ENCODE measurements at regions not wholly inside any gene's neighbourhood (a gene's known extent, or its start where the extent isn't known, plus 50 kb on each side); places are given as distances from the start of the nearest gene placed in this dataset.
A peak's percentile ranks its signal among the peaks of the same experiment; 100 is the strongest.

DNA sequence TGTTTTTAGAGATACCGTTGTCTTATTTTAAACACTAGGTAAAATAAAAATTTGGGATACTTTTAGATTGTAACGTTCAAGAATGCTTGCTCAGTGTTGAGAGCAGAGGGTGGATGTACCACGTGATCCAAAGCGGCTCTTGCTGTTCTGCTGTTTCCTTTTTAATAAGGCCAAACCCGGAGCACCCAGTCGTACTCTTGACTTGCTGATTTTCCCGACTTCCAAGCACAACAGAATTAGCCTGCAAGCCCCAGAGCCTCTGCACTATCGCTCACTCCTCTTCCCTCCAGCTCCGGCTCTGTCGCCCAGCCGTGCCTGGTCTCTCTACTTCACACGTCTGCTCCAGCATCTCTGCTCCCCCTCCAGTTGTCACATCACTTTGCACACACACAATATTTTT is 77.3 kb downstream of the EMP1 start:
- DNase-seq (ENCODE audit: low read depth in 1 of 2, low spot score in 1 of 2) (no peak), FAIRE-seq (no peak), ATAC-seq (no peak)
- no peak overlapping the region for H3K4me3 ChIP-seq
- 47% methylated on average over 12 of the region's 12 CpGs for WGBS (ENCODE audit: missing lambda C conversion rate)
- TF ChIP-seq ZSCAN20 (CRISPR knock-in tag; IDR thresholded peaks at IDR 0.05): no peak
- TF ChIP-seq, protein P1, sequence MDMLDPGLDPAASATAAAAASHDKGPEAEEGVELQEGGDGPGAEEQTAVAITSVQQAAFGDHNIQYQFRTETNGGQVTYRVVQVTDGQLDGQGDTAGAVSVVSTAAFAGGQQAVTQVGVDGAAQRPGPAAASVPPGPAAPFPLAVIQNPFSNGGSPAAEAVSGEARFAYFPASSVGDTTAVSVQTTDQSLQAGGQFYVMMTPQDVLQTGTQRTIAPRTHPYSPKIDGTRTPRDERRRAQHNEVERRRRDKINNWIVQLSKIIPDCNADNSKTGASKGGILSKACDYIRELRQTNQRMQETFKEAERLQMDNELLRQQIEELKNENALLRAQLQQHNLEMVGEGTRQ (IDR thresholded peaks at IDR 0.05): peak; percentile 50; the same call in 1 of the 2 replicates
- H3K9me3 ChIP-seq: no peaks in the 10 kb centered on the region
- ChIA-PET CTCF (interaction anchor here (1.1 to 10.4 kb wide), 3 partner anchors 17 to 894 kb away, joined by 3 to 70 read pairs (median 3); no protein-coding TSS in a partner anchor), POLR2A (no interaction called here)
- H3K27ac ChIP-seq: no peak overlapping the region
- no peak overlapping the region for H3K4me2 ChIP-seq
- no peaks in the 10 kb centered on the region for H3K4me1 ChIP-seq

DNA sequence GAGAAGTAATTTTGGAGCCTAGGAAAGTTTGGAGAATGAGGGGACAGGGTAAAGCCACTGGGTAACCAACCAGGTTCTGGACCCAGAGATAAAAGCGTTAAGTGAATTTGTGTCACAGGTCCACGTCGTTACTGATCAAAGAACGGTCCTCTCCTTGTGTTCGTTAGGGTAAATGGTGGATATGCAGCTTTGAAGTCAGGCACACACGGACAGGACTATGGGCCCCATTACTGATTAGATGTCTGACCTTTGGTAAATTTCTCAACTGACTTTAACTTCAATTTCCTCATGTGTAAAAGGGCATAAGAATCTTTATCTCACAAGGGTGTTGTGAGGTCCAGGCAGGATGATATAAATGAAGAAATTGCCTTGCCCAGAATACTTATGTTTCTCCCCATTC is 76.6 kb downstream of the EMP1 start:
- DNase-seq (ENCODE audit: low read depth in 1 of 2, low spot score in 1 of 2): no peak
- Histone ChIP-seq H3K9me3 (no peaks in the 10 kb centered on the region), H3K4me2 (no peak overlapping the region), H3K27ac (no peak overlapping the region), H3K4me1 (no peaks in the 10 kb centered on the region), H3K4me3 (no peak overlapping the region)
- ATAC-seq: no peak
- no peak for FAIRE-seq
- WGBS (ENCODE audit: missing lambda C conversion rate): 74% methylated on average over 6 of the region's 6 CpGs
- no peak for TF ChIP-seq RFX5 (IDR thresholded peaks at IDR 0.05)
- POLR2A ChIA-PET: no interaction called here
- CTCF ChIA-PET: interaction anchor here (1.1 to 10.4 kb wide), 4 partner anchors 17 to 894 kb away, joined by 3 to 70 read pairs (median 4); no protein-coding TSS in a partner anchor

DNA sequence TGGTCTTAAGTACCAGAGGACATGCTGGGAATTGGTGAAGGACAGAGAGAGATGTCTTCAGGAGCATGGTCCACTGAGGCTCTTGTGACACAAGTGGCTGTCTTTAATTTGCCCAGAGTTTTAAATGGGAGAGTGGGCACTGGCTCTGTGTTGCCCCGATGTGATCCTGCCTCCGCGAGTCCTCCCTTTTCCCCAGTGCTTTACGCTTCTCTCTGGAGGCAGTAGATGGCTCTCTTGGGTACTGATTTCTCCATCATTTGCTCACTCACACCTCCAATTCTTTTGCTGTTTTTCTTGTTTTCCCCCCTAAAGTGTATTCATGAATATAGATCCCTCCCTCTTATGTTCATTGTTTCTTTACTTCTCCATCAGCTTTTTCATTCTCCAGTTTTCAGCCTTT is 74.3 kb downstream of the EMP1 start:
- CTCF ChIA-PET: interaction anchor here (0.9 to 10.4 kb wide), 5 partner anchors 7 to 896 kb away, joined by 3 to 70 read pairs (median 8); no protein-coding TSS in a partner anchor
- no peak for DNase-seq (ENCODE audit: low read depth in 1 of 2, low spot score in 1 of 2)
- 49% methylated on average over 4 of the region's 4 CpGs for WGBS (ENCODE audit: missing lambda C conversion rate)

More for the DNA sequence above, 74.3 kb downstream of the EMP1 start:
- H3K27ac ChIP-seq: no peak overlapping the region
- no peaks in the 10 kb centered on the region for H3K9me3 ChIP-seq
- POLR2A ChIA-PET: interaction anchor here (0.6 kb wide), 1 partner anchor 10 kb away, joined by 3 read pairs; no protein-coding TSS in a partner anchor
- no peak overlapping the region for H3K4me2 ChIP-seq
- no peak overlapping the region for H3K4me3 ChIP-seq
- TF ChIP-seq, protein P2, sequence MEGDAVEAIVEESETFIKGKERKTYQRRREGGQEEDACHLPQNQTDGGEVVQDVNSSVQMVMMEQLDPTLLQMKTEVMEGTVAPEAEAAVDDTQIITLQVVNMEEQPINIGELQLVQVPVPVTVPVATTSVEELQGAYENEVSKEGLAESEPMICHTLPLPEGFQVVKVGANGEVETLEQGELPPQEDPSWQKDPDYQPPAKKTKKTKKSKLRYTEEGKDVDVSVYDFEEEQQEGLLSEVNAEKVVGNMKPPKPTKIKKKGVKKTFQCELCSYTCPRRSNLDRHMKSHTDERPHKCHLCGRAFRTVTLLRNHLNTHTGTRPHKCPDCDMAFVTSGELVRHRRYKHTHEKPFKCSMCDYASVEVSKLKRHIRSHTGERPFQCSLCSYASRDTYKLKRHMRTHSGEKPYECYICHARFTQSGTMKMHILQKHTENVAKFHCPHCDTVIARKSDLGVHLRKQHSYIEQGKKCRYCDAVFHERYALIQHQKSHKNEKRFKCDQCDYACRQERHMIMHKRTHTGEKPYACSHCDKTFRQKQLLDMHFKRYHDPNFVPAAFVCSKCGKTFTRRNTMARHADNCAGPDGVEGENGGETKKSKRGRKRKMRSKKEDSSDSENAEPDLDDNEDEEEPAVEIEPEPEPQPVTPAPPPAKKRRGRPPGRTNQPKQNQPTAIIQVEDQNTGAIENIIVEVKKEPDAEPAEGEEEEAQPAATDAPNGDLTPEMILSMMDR (IDR thresholded peaks at IDR 0.05): peak; percentile 15; the same call in 1 of the 3 replicates
- TF ChIP-seq TFCP2L1 (CRISPR knock-in tag; IDR thresholded peaks at IDR 0.05): no peak
- TF ChIP-seq NPAS2 (CRISPR knock-in tag; IDR thresholded peaks at IDR 0.05; ENCODE audit: borderline replicate concordance): no peak
- no peak for TF ChIP-seq HDAC2 (IDR thresholded peaks at IDR 0.05)
- TF ChIP-seq KDM1A (IDR thresholded peaks at IDR 0.05; ENCODE audit: low read depth): no peak
- TF ChIP-seq, protein P3, sequence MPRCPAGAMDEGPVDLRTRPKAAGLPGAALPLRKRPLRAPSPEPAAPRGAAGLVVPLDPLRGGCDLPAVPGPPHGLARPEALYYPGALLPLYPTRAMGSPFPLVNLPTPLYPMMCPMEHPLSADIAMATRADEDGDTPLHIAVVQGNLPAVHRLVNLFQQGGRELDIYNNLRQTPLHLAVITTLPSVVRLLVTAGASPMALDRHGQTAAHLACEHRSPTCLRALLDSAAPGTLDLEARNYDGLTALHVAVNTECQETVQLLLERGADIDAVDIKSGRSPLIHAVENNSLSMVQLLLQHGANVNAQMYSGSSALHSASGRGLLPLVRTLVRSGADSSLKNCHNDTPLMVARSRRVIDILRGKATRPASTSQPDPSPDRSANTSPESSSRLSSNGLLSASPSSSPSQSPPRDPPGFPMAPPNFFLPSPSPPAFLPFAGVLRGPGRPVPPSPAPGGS (IDR thresholded peaks at IDR 0.05): no peak
- TF ChIP-seq, protein P1 (IDR thresholded peaks at IDR 0.05): no peak
- TF ChIP-seq JUNB (IDR thresholded peaks at IDR 0.05): no peak
- 0 out of 3 replicates have a peak, but pooled peaks have one; percentile 13 for TF ChIP-seq SMC3 (IDR thresholded peaks at IDR 0.05)
- TF ChIP-seq ZSCAN20 (CRISPR knock-in tag; IDR thresholded peaks at IDR 0.05): no peak
- TF ChIP-seq MAZ (IDR thresholded peaks at IDR 0.05; ENCODE audit: borderline replicate concordance, low read depth, low read length): no peak
- no peak for TF ChIP-seq JUN (IDR thresholded peaks at IDR 0.05)
- TF ChIP-seq, protein P4, sequence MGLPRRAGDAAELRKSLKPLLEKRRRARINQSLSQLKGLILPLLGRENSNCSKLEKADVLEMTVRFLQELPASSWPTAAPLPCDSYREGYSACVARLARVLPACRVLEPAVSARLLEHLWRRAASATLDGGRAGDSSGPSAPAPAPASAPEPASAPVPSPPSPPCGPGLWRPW (IDR thresholded peaks at IDR 0.05): no peak
- TF ChIP-seq, protein P5, sequence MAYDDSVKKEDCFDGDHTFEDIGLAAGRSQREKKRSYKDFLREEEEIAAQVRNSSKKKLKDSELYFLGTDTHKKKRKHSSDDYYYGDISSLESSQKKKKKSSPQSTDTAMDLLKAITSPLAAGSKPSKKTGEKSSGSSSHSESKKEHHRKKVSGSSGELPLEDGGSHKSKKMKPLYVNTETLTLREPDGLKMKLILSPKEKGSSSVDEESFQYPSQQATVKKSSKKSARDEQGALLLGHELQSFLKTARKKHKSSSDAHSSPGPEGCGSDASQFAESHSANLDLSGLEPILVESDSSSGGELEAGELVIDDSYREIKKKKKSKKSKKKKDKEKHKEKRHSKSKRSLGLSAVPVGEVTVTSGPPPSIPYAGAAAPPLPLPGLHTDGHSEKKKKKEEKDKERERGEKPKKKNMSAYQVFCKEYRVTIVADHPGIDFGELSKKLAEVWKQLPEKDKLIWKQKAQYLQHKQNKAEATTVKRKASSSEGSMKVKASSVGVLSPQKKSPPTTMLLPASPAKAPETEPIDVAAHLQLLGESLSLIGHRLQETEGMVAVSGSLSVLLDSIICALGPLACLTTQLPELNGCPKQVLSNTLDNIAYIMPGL (CRISPR knock-in tag; IDR thresholded peaks at IDR 0.05; ENCODE audit: borderline replicate concordance): no peak
- TF ChIP-seq RCOR1 (IDR thresholded peaks at IDR 0.05; ENCODE audit: low read depth, low read length): no peak
- TF ChIP-seq CBX8 (IDR thresholded peaks at IDR 0.05): no peak
- no peak for TF ChIP-seq CHD2 (IDR thresholded peaks at IDR 0.05; ENCODE audit: low read length, partially characterized antibody)
- TF ChIP-seq RAD21 (conservative IDR thresholded peaks at IDR 0.05 in 1 of 2, IDR thresholded peaks at IDR 0.05 in 1 of 2): peak; percentile 21 to 32; a peak in 2 of 5 replicates
- no peak for TF ChIP-seq ESRRA (IDR thresholded peaks at IDR 0.05; ENCODE audit: borderline replicate concordance, low read length)
- no peak for TF ChIP-seq MYC (IDR thresholded peaks at IDR 0.05; ENCODE audit: borderline replicate concordance, low read length)
- TF ChIP-seq FOSL2 (IDR thresholded peaks at IDR 0.05): no peak
- no peak for TF ChIP-seq FOSL2 (CRISPR knock-in tag; IDR thresholded peaks at IDR 0.05)
- TF ChIP-seq PHF8 (IDR thresholded peaks at IDR 0.05; ENCODE audit: borderline replicate concordance, low read depth): no peak
- no peak for TF ChIP-seq NR3C1 (IDR thresholded peaks at IDR 0.05)
- no peak for TF ChIP-seq CBX2 (IDR thresholded peaks at IDR 0.05; ENCODE audit: borderline replicate concordance, low read depth)
- FAIRE-seq (no peak), ATAC-seq (peak in 1 of 2 experiments; percentile 62; a peak in 2 of 6 replicates)
- H3K4me1 ChIP-seq: no peaks in the 10 kb centered on the region

Data from A549 (cell line).